DOHH2 (cell line): ENCODE measurements at regions not wholly inside any gene's neighbourhood (a gene's known extent, or its start where the extent isn't known, plus 50 kb on each side); places are given as distances from the start of the nearest gene placed in this dataset.

ENCODE experiments used
- H3F3A ChIP-seq: fragments of 200-600 bp; sonication (generic), shearing (Covaris generic); 2 replicates; pipeline ENCODE4 v1.6.0; 2016; ENCODE audit warnings: antibody characterized with exemption, mild to moderate bottlenecking; ENCODE audit not compliant: control insufficient read depth, insufficient read depth
- H3K27ac ChIP-seq: fragments of 200-600 bp; sonication (generic); 2 replicates; pipeline ENCODE4 v1.5.1; 2014; ENCODE audit warnings: low read depth, mild to moderate bottlenecking, low read length, moderate library complexity
- H3K27me3 ChIP-seq: fragments of 200-600 bp; sonication (generic); 2 replicates; pipeline ENCODE4 v1.6.1; 2014; ENCODE audit warnings: mild to moderate bottlenecking, low read length, mixed read lengths; ENCODE audit not compliant: control insufficient read depth
- H3K36me3 ChIP-seq: fragments of 200-600 bp; sonication (generic); 2 replicates; pipeline ENCODE4 v1.6.1; 2014; ENCODE audit warnings: mild to moderate bottlenecking, low read length, moderate library complexity, mixed read lengths; ENCODE audit not compliant: control insufficient read depth
- H3K4me1 ChIP-seq: fragments of 200-600 bp; sonication (generic); 2 replicates; pipeline ENCODE4 v1.6.1; 2014; ENCODE audit warnings: mild to moderate bottlenecking, low read length, mixed read lengths; ENCODE audit not compliant: control insufficient read depth
- H3K4me2 ChIP-seq: fragments of 200-600 bp; sonication (generic); 2 replicates; pipeline ENCODE4 v1.6.0; 2014; ENCODE audit warnings: mild to moderate bottlenecking, low read length, moderate library complexity
- H3K4me3 ChIP-seq: fragments of 200-600 bp; sonication (generic); 2 replicates; pipeline ENCODE4 v1.5.1; 2014; ENCODE audit warnings: mild to moderate bottlenecking, low read length, mixed read lengths
- H3K79me2 ChIP-seq: fragments of 200-600 bp; sonication (generic); 2 replicates; pipeline ENCODE4 v1.6.1; 2014; ENCODE audit warnings: mild to moderate bottlenecking, low read length, mixed read lengths; ENCODE audit not compliant: control insufficient read depth
- H3K9me2 ChIP-seq: fragments of 200-600 bp; sonication (generic); replicated peaks from 2 replicates; pipeline ENCODE4 v1.6.1; 2014; ENCODE audit warnings: mild to moderate bottlenecking, low read length, mixed read lengths; ENCODE audit not compliant: control insufficient read depth
- H3K9me3 ChIP-seq: fragments of 200-600 bp; sonication (generic); 2 replicates; pipeline ENCODE4 v1.6.1; 2014; ENCODE audit warnings: antibody characterized with exemption, low read length, mixed read lengths; ENCODE audit not compliant: control insufficient read depth, insufficient read depth
- H4K20me1 ChIP-seq: fragments of 200-600 bp; sonication (generic); 2 replicates; pipeline ENCODE4 v1.6.0; 2014; ENCODE audit warnings: low read depth, mild to moderate bottlenecking, antibody characterized with exemption, low read length, moderate library complexity; ENCODE audit not compliant: control insufficient read depth, insufficient read depth
- EZH2phosphoT487 ChIP-seq: fragments of 200-600 bp; sonication (generic); IDR thresholded peaks from 2 replicates; pipeline ENCODE4 v1.6.1; 2017; ENCODE audit warnings: borderline replicate concordance, mild to moderate bottlenecking, antibody characterized with exemption, low read length, moderate library complexity, mixed read lengths
- TF ChIP-seq, protein P1 (sequence below): fragments of 200-600 bp; sonication (generic); IDR thresholded peaks from one replicate; pipeline ENCODE4 v1.5.1; 2014; ENCODE audit warnings: antibody characterized with exemption, mild to moderate bottlenecking, low read depth, low read length; ENCODE audit not compliant: poor library complexity, severe bottlenecking

DNA sequence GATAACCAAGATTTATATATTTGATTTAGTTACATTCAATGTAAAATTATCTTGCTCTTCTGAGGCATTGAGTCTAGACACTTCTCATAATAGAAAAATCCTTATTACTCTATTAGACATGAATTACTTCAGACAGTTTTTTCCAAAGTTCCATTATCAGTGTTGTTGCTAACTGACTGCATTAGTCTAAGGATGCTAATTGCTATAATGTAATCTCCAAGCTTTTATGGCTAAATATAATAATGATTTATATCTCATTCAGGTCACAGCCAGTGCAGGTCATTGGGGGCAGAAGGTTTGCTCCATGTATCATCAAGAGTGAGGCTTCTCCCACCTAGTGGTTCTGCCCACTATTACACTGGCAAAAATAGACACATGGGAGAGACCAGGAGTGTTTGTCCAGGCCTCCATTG is 377.2 kb upstream of the DDI1 start:
- no peak for TF ChIP-seq EZH2phosphoT487
- TF ChIP-seq, protein P1, sequence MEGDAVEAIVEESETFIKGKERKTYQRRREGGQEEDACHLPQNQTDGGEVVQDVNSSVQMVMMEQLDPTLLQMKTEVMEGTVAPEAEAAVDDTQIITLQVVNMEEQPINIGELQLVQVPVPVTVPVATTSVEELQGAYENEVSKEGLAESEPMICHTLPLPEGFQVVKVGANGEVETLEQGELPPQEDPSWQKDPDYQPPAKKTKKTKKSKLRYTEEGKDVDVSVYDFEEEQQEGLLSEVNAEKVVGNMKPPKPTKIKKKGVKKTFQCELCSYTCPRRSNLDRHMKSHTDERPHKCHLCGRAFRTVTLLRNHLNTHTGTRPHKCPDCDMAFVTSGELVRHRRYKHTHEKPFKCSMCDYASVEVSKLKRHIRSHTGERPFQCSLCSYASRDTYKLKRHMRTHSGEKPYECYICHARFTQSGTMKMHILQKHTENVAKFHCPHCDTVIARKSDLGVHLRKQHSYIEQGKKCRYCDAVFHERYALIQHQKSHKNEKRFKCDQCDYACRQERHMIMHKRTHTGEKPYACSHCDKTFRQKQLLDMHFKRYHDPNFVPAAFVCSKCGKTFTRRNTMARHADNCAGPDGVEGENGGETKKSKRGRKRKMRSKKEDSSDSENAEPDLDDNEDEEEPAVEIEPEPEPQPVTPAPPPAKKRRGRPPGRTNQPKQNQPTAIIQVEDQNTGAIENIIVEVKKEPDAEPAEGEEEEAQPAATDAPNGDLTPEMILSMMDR, result no peak
- Histone ChIP-seq H4K20me1 (no peaks in the 10 kb centered on the region), H3K27me3 (no peaks in the 10 kb centered on the region), H3K9me2 (no peaks in the 10 kb centered on the region), H3K79me2 (no peaks in the 10 kb centered on the region), H3K27ac (no peak overlapping the region), H3K4me1 (peaks cover 12% of the 10 kb centered on the region), H3K4me3 (no peak overlapping the region), H3F3A (no peaks in the 10 kb centered on the region), H3K36me3 (no peaks in the 10 kb centered on the region), H3K4me2 (no peak overlapping the region), H3K9me3 (no peaks in the 10 kb centered on the region)

DNA sequence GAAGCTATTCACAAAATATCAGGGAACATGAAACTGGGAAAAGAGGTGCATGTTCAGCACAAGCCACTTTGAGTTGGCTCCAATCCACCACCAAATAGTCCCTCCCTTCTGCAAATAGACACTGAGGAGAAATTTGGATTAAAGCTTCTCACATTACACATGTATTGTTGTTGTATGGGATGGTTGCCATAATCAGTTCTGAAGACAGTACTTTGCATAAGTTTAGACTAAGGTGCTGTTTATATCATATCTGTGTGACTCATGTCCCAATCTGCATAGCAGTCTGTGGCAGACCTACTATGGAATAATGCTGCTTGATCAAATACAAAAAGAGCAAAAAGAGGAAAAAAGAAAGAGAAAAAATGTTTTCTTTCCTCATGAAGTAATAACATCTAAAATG is 376.7 kb upstream of the DDI1 start:
- no peak overlapping the region for H3K4me3 ChIP-seq
- H3F3A ChIP-seq, result no peaks in the 10 kb centered on the region
- no peak overlapping the region for H3K4me2 ChIP-seq
- no peak for TF ChIP-seq EZH2phosphoT487
- TF ChIP-seq, protein P1, result no peak
- H3K79me2 ChIP-seq, result no peaks in the 10 kb centered on the region
- H3K36me3 ChIP-seq, result no peaks in the 10 kb centered on the region
- no peaks in the 10 kb centered on the region for H3K9me3 ChIP-seq
- H3K27ac ChIP-seq, result no peak overlapping the region
- H3K4me1 ChIP-seq, result peaks cover 12% of the 10 kb centered on the region
- no peaks in the 10 kb centered on the region for H3K27me3 ChIP-seq
- H3K9me2 ChIP-seq, result no peaks in the 10 kb centered on the region
- no peaks in the 10 kb centered on the region for H4K20me1 ChIP-seq

DNA sequence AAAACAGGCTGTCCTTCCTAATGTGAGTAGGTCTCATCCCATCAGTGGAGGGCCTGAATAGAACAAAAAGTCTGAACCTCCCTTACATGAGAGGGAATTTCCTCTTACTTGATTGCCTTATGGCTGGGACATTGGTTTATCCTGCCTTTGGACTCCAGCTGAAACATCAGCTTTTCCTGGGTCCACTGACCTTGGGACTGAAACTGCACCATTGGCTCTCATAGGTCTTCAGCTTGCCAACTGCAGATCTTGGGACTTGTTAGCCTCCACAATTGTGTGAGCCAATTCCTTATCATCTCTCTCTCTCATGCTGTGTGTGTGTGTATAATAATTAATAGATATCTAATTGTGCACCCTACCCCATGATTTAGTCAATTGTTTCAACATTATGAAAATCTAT is 375.3 kb upstream of the DDI1 start:
- no peak overlapping the region for H3K4me2 ChIP-seq
- no peaks in the 10 kb centered on the region for H3F3A ChIP-seq
- H3K9me3 ChIP-seq, result no peaks in the 10 kb centered on the region
- H3K27me3 ChIP-seq, result no peaks in the 10 kb centered on the region
- no peaks in the 10 kb centered on the region for H3K9me2 ChIP-seq
- TF ChIP-seq, protein P1, result no peak
- TF ChIP-seq EZH2phosphoT487, result no peak
- H3K79me2 ChIP-seq, result no peaks in the 10 kb centered on the region
- no peaks in the 10 kb centered on the region for H4K20me1 ChIP-seq
- H3K27ac ChIP-seq, result no peak overlapping the region
- H3K4me3 ChIP-seq, result no peak overlapping the region
- H3K36me3 ChIP-seq, result no peaks in the 10 kb centered on the region
- peaks cover 12% of the 10 kb centered on the region for H3K4me1 ChIP-seq

DNA sequence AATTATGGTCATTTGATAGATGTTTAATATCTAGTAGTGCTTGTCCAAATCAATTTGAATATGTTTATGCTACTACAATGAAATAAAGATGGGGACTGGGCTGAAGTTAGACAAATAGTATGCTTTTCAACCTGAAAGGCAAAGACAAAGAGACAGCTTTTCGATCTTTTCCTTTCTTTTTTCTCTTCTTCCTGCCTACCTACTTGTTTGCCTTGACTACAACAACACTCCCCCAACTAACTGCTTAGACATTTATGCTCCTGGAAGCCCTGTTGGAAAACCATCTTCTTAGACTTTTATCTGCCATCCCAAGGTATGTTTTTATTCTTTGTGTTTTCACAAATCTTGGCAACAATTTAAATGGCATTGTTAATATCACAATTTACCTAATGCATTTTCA is 374.4 kb upstream of the DDI1 start:
- TF ChIP-seq, protein P1, result no peak
- no peak for TF ChIP-seq EZH2phosphoT487
- Histone ChIP-seq H3K36me3 (no peaks in the 10 kb centered on the region), H3K79me2 (no peaks in the 10 kb centered on the region), H3K4me3 (no peak overlapping the region), H3K4me2 (no peak overlapping the region), H3F3A (no peaks in the 10 kb centered on the region), H3K4me1 (peaks cover 12% of the 10 kb centered on the region), H3K9me2 (no peaks in the 10 kb centered on the region), H3K27ac (no peak overlapping the region), H3K9me3 (no peaks in the 10 kb centered on the region), H4K20me1 (no peaks in the 10 kb centered on the region), H3K27me3 (no peaks in the 10 kb centered on the region)
